ENCODE measurements at regions not wholly inside any gene's neighbourhood (a gene's known extent, or its start where the extent isn't known, plus 50 kb on each side); places are given as distances from the start of the nearest gene placed in this dataset.

- Histone ChIP-seq H3K4me2 (ENCODE audit: low read depth, low read length) (no peak overlapping the region), H4K20me1 (ENCODE audit: insufficient read depth, low read length) (no peaks in the 10 kb centered on the region), H2BK120ac (ENCODE audit: low read depth, low read length) (no peak overlapping the region), H2BK15ac (ENCODE audit: low read depth, low read length) (no peak overlapping the region), H2AK5ac (ENCODE audit: low read depth, low read length) (no peak overlapping the region), H3K36me3 (ENCODE audit: control insufficient read depth, insufficient read depth, low read length) (no peaks in the 10 kb centered on the region), H3K4me1 (ENCODE audit: control insufficient read depth, insufficient read depth, low read length) (no peaks in the 10 kb centered on the region), H3K18ac (ENCODE audit: low read depth, low read length) (no peak overlapping the region), H3K4ac (ENCODE audit: low read depth, low read length) (no peak overlapping the region), H2AFZ (replicated peaks; ENCODE audit: low read length, poor library complexity) (no peak overlapping the region), H2BK20ac (ENCODE audit: low read depth, low read length) (no peak overlapping the region), H2AK9ac (replicated peaks; ENCODE audit: low read depth, low read length, poor library complexity) (no peak overlapping the region), H4K8ac (ENCODE audit: low read depth in 2 of 2, low read length in 2 of 2) (no peak overlapping the region), H4K5ac (ENCODE audit: low read depth, low read length) (no peak overlapping the region), H3K27me3 (ENCODE audit: control insufficient read depth, insufficient read depth, low read length) (no peaks in the 10 kb centered on the region), H3K14ac (replicated peaks; ENCODE audit: low read depth, low read length) (no peak overlapping the region), H3K9me1 (ENCODE audit: insufficient read depth, low read length) (no peaks in the 10 kb centered on the region), H3K9ac (ENCODE audit: low read depth, low read length) (no peak overlapping the region), H4K91ac (ENCODE audit: insufficient read depth, low read depth, low read length) (no peak overlapping the region), H3K4me3 (ENCODE audit: insufficient read depth, low read depth, low read length) (no peak overlapping the region), H2BK5ac (ENCODE audit: low read depth, low read length, poor library complexity, severe bottlenecking) (no peak overlapping the region), H3K27ac (ENCODE audit: insufficient read depth, low read length) (no peak overlapping the region), H3K56ac (ENCODE audit: extremely low read depth, insufficient read depth, low read length) (no peak overlapping the region), H3K79me1 (ENCODE audit: low read depth in 1 of 2, low read length in 2 of 2) (no peaks in the 10 kb centered on the region), H3K9me3 (ENCODE audit: control insufficient read depth, insufficient read depth, low read length) (no peaks in the 10 kb centered on the region), H3K23ac (ENCODE audit: low read depth, low read length) (no peak overlapping the region)
- dilution Hi-C loops (cut with HindIII; ENCODE audit: low sequenced_read_pairs, unreplicated experiment), result no loop called here
- BruUV-seq (replicated peaks), result no TSS peak
- no peak for DNase-seq
- ATAC-seq (ENCODE audit: low read depth), result no peak
- TF ChIP-seq CTCF (conservative IDR thresholded peaks at IDR 0.05; ENCODE audit: low read depth, low read length), result no peak
- TF ChIP-seq MAFK (IDR thresholded peaks at IDR 0.05; ENCODE audit: low read depth, low read length), result peak; percentile 57
- POLR2A ChIA-PET (ENCODE audit: unreplicated experiment), result no interaction called here
- in situ Hi-C loops (cut with MboI; ENCODE audit: low sequenced_read_pairs), result no loop called here
- intact Hi-C loops (cut with micrococcal nuclease), result no loop called here
- WGBS, 2 experiments (ENCODE audit: extremely low coverage in 2 of 2, insufficient read length in 1 of 2), result no CpG with 5 or more reads among the region's 5 CpGs
- CTCF ChIA-PET, result interaction anchor here (2.0 kb wide), 1 partner anchor 11 kb away, joined by 4 read pairs; no protein-coding TSS in a partner anchor
Measured at GRCh38 chr4:130530505-130530904, 1434.6 kb downstream of the C4orf33 start.

Measured in IMR-90 (cell line).